DND-41 (cell line): ENCODE measurements at regions not wholly inside any gene's neighbourhood (a gene's known extent, or its start where the extent isn't known, plus 50 kb on each side); places are given as distances from the start of the nearest gene placed in this dataset.
"Not testable (repeated sequence)": the region's sequence is repeated elsewhere in the genome, so short reads cannot be mapped to it uniquely, and the experiment has no call there.

Experiments used
- EZH2 ChIP-seq: IDR thresholded peaks from 3 replicates; pipeline ENCODE4 v1.6.1; 2012; ENCODE audit warnings: borderline replicate concordance, low read depth, mild to moderate bottlenecking, moderate library complexity, low read length, inconsistent platforms; ENCODE audit not compliant: severe bottlenecking
- TF ChIP-seq, protein P1 (sequence below): IDR thresholded peaks from 2 replicates; pipeline ENCODE4 v1.5.1; 2012; ENCODE audit warnings: borderline replicate concordance, low read length, moderate library complexity, mild to moderate bottlenecking; ENCODE audit not compliant: poor library complexity, severe bottlenecking; ENCODE audit errors: extremely low read depth

- TF ChIP-seq, protein P1, sequence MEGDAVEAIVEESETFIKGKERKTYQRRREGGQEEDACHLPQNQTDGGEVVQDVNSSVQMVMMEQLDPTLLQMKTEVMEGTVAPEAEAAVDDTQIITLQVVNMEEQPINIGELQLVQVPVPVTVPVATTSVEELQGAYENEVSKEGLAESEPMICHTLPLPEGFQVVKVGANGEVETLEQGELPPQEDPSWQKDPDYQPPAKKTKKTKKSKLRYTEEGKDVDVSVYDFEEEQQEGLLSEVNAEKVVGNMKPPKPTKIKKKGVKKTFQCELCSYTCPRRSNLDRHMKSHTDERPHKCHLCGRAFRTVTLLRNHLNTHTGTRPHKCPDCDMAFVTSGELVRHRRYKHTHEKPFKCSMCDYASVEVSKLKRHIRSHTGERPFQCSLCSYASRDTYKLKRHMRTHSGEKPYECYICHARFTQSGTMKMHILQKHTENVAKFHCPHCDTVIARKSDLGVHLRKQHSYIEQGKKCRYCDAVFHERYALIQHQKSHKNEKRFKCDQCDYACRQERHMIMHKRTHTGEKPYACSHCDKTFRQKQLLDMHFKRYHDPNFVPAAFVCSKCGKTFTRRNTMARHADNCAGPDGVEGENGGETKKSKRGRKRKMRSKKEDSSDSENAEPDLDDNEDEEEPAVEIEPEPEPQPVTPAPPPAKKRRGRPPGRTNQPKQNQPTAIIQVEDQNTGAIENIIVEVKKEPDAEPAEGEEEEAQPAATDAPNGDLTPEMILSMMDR: not testable (repeated sequence)
- not testable (repeated sequence) for TF ChIP-seq EZH2
These were observed 134.5 kb upstream of the ATXN7L3B start for GRCh38 chr12:74403221-74403470.
